Upper lobe of left lung (tissue), 6 donors: ENCODE measurements at regions not wholly inside any gene's neighbourhood (a gene's known extent, or its start where the extent isn't known, plus 50 kb on each side); places are given as distances from the start of the nearest gene placed in this dataset.
"Not testable (repeated sequence)": the region's sequence is repeated elsewhere in the genome, so short reads cannot be mapped to it uniquely, and the experiment has no call there.

ENCODE experiments used
- ATAC-seq, 2 donors: fragments of 200-7000 bp; cut with Tn5 transposase; one replicate each; pipeline ENCODE4 v1.9.1; 2022; ENCODE audit warnings: mild to moderate bottlenecking in 2 of 2, moderate library complexity in 2 of 2; ENCODE audit not compliant: low FRiP score in 2 of 2
- DNase-seq, 2 donors: peaks; one replicate each; pipeline ENCODE4 v3.0.0-alpha.2; 2019 to 2020
- H3K27ac ChIP-seq, 4 donors: fragments of 200-600 bp; sonication (generic); one replicate each; pipeline ENCODE4 v1.5.1; 2016 to 2019
- H3K27me3 ChIP-seq, 4 donors: fragments of 200-600 bp; sonication (generic); one replicate each; pipeline ENCODE4 v1.5.1; 2017 to 2019
- H3K36me3 ChIP-seq, 4 donors: fragments of 200-600 bp; sonication (generic); one replicate each; pipeline ENCODE4 v1.5.1; 2016 to 2019
- H3K4me1 ChIP-seq, 4 donors: fragments of 200-600 bp; sonication (generic); one replicate each; pipeline ENCODE4 v1.5.1; 2018 to 2019
- H3K4me3 ChIP-seq, 4 donors: fragments of 200-600 bp; sonication (generic); one replicate each; pipeline ENCODE4 v1.5.1; 2017 to 2019; ENCODE audit warnings: mild to moderate bottlenecking in 2 of 4, moderate library complexity in 1 of 4
- H3K9me3 ChIP-seq, 4 donors: fragments of 200-600 bp; sonication (generic); one replicate each; pipeline ENCODE4 v1.5.1; 2018 to 2019
- EP300 ChIP-seq, 4 donors: sonication (generic); formaldehyde crosslinking; IDR thresholded peaks; one replicate each; pipeline ENCODE4 v1.5.1; 2017; ENCODE audit warnings: antibody characterized with exemption in 4 of 4, control low read depth in 2 of 4
- POLR2A ChIP-seq, 4 donors: fragments of 450-650 bp; IDR thresholded peaks; one replicate each; pipeline ENCODE4 v1.5.1; 2016 to 2017; ENCODE audit warnings: antibody characterized with exemption in 4 of 4, mild to moderate bottlenecking in 2 of 4
- POLR2AphosphoS5 ChIP-seq, 2 donors: sonication (generic); formaldehyde crosslinking; IDR thresholded peaks; one replicate each; pipeline ENCODE4 v1.5.1; 2017; ENCODE audit warnings: antibody characterized with exemption in 2 of 2
- WGBS, 2 donors: methylation state at CpG; one replicate each; pipeline ENCODE4 v1.1.5; 2017 to 2018; 5-methylcytosine and 5-hydroxymethylcytosine counted together
- TF ChIP-seq, protein P1 (sequence below), 6 experiments: fragments of 450-650 bp in 4 of 6; fragments of 200-600 bp in 2 of 6; sonication (generic) in 2 of 6; IDR thresholded peaks; one replicate each; pipeline ENCODE4 v1.5.1; 2016 to 2019; ENCODE audit warnings: antibody characterized with exemption in 6 of 6
- donor health status: DM: no; HTN: no; CAD: no; lungs with moderate emphysema.
- donor health status: DM: no; HTN: yes; CAD: no; lungs with severe emphysema.

DNA sequence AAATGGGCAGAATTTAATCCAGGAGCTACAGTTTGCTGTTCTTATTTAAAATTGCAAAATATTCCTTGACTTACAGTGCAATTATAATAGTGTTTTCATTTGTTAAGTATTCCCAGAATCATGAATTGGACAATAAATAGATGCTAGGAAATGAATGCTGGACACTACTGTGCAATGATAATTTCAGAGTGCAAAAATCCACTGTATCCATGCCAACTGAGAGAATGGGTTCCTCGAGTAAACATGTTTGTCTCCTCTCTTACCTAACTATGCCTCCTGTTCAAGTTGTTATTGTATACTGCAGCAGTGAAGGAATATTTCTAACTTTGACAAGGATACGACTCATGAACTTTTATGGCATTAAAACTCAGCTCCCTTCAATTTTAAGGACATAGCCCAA is 1396.3 kb downstream of the GATA3 start:
- Histone ChIP-seq H3K4me1 (no peaks in the 10 kb centered on the region), H3K36me3 (no peaks in the 10 kb centered on the region), H3K9me3 (peaks cover 0 to 11% (median 4%) of the 10 kb centered on the region in 4 donors), H3K4me3 (no peak overlapping the region), H3K27ac (no peak overlapping the region), H3K27me3 (no peaks in the 10 kb centered on the region)
- no peak for ATAC-seq
- 73% methylated on average over 2 of the region's 2 CpGs for WGBS, 2 donors
- no peak for DNase-seq
- TF ChIP-seq POLR2A (IDR thresholded peaks at IDR 0.05) (no peak), EP300 (IDR thresholded peaks at IDR 0.05) (no peak), POLR2AphosphoS5 (IDR thresholded peaks at IDR 0.05) (no peak)
- TF ChIP-seq, protein P1, sequence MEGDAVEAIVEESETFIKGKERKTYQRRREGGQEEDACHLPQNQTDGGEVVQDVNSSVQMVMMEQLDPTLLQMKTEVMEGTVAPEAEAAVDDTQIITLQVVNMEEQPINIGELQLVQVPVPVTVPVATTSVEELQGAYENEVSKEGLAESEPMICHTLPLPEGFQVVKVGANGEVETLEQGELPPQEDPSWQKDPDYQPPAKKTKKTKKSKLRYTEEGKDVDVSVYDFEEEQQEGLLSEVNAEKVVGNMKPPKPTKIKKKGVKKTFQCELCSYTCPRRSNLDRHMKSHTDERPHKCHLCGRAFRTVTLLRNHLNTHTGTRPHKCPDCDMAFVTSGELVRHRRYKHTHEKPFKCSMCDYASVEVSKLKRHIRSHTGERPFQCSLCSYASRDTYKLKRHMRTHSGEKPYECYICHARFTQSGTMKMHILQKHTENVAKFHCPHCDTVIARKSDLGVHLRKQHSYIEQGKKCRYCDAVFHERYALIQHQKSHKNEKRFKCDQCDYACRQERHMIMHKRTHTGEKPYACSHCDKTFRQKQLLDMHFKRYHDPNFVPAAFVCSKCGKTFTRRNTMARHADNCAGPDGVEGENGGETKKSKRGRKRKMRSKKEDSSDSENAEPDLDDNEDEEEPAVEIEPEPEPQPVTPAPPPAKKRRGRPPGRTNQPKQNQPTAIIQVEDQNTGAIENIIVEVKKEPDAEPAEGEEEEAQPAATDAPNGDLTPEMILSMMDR (IDR thresholded peaks at IDR 0.05), result no peak

DNA sequence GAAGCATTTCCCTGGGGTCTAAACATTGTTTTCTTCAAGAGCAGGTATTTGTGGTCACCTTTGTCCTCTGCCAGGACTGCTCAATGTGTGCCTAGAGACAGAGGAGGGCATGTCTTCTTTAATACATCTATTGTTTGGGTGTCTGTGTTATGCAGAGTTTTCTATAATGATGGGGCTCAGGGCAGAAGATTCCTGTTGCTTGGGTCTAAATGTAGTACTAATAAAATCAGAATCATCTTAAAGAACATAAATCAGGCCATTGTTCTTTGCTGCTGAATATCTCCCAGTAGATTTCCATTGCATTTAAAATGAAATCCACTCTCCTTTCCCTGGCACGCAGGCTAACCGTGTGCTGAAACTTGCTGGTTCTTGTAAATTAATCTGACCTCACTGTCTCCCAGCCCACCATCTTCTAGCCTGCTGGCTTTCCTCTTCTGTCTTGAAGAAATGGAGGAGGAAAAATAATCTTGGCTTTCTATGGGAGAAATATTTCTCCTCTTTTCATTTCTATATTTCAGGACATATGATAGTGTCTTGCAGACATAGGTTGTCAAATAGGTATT is 1396.8 kb downstream of the GATA3 start:
- H3K27me3 ChIP-seq, result no peaks in the 10 kb centered on the region
- DNase-seq (no peak), ATAC-seq (no peak)
- H3K36me3 ChIP-seq, result no peaks in the 10 kb centered on the region
- TF ChIP-seq, protein P1 (IDR thresholded peaks at IDR 0.05), result no peak
- TF ChIP-seq EP300 (IDR thresholded peaks at IDR 0.05), result no peak
- TF ChIP-seq POLR2A (IDR thresholded peaks at IDR 0.05), result no peak
- TF ChIP-seq POLR2AphosphoS5 (IDR thresholded peaks at IDR 0.05), result no peak
- no peaks in the 10 kb centered on the region for H3K4me1 ChIP-seq
- peaks cover 0 to 11% (median 4%) of the 10 kb centered on the region in 4 donors for H3K9me3 ChIP-seq
- H3K4me3 ChIP-seq, result no peak overlapping the region
- 96 to 98% methylated on average over 2 of the region's 2 CpGs for WGBS, 2 donors
- H3K27ac ChIP-seq, result no peak overlapping the region

GRCh38 chr10:9452056-9452455 is 1397.6 kb downstream of the GATA3 start:
- no peak for TF ChIP-seq POLR2AphosphoS5 (IDR thresholded peaks at IDR 0.05)
- TF ChIP-seq EP300 (IDR thresholded peaks at IDR 0.05), result no peak
- no peak overlapping the region for H3K27ac ChIP-seq
- no peaks in the 10 kb centered on the region for H3K36me3 ChIP-seq
- H3K27me3 ChIP-seq, result no peaks in the 10 kb centered on the region
- 69 to 82% methylated on average over 1 of the region's 1 CpG for WGBS, 2 donors
- H3K4me3 ChIP-seq, result no peak overlapping the region
- DNase-seq (no peak), ATAC-seq (no peak)
- peaks cover 0 to 11% (median 4%) of the 10 kb centered on the region in 4 donors for H3K9me3 ChIP-seq
- no peaks in the 10 kb centered on the region for H3K4me1 ChIP-seq

DNA sequence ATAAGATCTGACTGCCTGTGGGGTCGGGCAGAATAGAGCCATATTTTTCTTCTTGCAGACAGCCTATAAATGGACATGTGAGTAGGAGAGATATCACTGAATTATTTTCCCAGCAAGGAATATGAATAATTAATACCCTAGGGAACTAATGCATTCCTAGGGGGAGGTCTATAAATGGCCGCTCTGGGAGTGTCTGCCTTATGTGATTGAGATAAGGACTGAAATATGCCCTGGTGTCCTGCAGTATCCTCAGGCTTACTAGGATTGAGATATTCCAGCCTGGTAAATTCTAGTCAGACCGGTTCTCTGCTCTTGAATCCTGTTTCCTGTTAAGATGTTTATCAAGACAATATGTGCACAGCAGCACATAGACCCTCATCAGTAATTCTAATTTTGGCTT is 1399.4 kb downstream of the GATA3 start:
- DNase-seq, H3K27me3 ChIP-seq, H3K4me1 ChIP-seq, ATAC-seq, H3K4me3 ChIP-seq, H3K36me3 ChIP-seq, H3K27ac ChIP-seq: not testable (repeated sequence)
- WGBS, 2 donors, result 72 to 79% methylated on average over 3 of the region's 3 CpGs
- H3K9me3 ChIP-seq, result peaks cover 0 to 11% (median 4%) of the 10 kb centered on the region in 4 donors

DNA sequence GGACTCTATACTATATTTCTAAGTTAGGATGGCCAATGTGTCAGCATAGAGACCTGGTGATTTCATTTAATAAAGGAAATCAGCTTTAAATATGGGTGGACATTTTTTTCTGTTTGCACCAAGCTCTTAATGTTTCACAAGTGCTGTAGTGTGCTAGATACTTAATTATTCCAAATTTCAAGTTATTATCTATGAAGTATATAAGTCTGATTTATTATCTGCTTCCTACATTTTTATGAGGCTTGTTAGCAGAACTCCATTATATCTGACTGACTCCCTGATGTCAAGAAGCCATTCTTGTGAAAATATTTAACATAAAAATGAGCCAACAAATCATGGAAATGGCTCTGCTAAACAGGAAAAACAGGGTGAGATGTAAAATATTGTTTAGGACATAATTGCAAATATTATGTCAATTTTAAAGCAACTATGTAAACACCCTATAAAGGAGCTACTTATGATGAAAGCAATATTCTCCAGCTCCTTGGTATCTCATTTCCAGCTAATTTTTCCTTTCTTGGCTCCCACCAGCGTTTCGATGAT is 1415.2 kb downstream of the GATA3 start:
- H3K4me1 ChIP-seq, result no peaks in the 10 kb centered on the region
- no peak overlapping the region for H3K27ac ChIP-seq
- DNase-seq (no peak), ATAC-seq (no peak)
- WGBS, 2 donors, result 70 to 77% methylated on average over 2 of the region's 2 CpGs
- TF ChIP-seq, protein P1 (IDR thresholded peaks at IDR 0.05), result no peak
- no peak for TF ChIP-seq EP300 (IDR thresholded peaks at IDR 0.05)
- no peak for TF ChIP-seq POLR2AphosphoS5 (IDR thresholded peaks at IDR 0.05)
- no peak for TF ChIP-seq POLR2A (IDR thresholded peaks at IDR 0.05)
- H3K27me3 ChIP-seq, result no peaks in the 10 kb centered on the region
- H3K9me3 ChIP-seq, result no peaks in the 10 kb centered on the region
- H3K4me3 ChIP-seq, result no peak overlapping the region
- H3K36me3 ChIP-seq, result no peaks in the 10 kb centered on the region

DNA sequence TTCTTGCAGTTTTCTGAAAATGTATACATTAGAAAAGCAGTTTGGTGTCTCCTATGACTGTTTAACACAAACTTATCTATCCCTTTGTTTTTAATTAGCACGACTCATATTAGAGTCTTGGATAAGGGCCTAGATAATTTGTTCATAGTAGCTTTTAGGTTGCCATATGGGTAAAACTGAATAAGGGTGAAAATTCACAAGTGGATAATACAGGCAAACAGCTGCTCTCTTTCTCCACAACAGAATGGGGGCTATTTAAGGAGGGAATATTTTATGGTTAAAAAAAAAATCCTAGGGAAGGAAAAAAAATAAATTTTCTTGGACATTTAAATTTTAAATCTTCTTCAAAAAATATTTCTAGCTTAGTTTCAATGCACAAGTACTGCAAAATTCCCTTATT is 1416.1 kb downstream of the GATA3 start:
- ATAC-seq (no peak), DNase-seq (no peak)
- Histone ChIP-seq H3K27ac (no peak overlapping the region), H3K9me3 (no peaks in the 10 kb centered on the region), H3K4me3 (no peak overlapping the region), H3K36me3 (no peaks in the 10 kb centered on the region), H3K4me1 (no peaks in the 10 kb centered on the region), H3K27me3 (no peaks in the 10 kb centered on the region)
- WGBS, 2 donors, result 71 to 80% methylated on average over 1 of the region's 1 CpG
- TF ChIP-seq POLR2A (IDR thresholded peaks at IDR 0.05) (no peak), POLR2AphosphoS5 (IDR thresholded peaks at IDR 0.05) (no peak), EP300 (IDR thresholded peaks at IDR 0.05) (no peak)
- TF ChIP-seq, protein P1 (IDR thresholded peaks at IDR 0.05), result no peak
